NCI-H2196 treated with DMSO at 0.1 percent for 48 hours (cell line): ENCODE measurements at regions not wholly inside any gene's neighbourhood (a gene's known extent, or its start where the extent isn't known, plus 50 kb on each side); places are given as distances from the start of the nearest gene placed in this dataset.

ENCODE experiments used
- DNase-seq: peaks from one replicate; lab custom pipeline; 2025; ENCODE audit not compliant: unreplicated experiment; lab: John Stamatoyannopoulos, UW

DNA sequence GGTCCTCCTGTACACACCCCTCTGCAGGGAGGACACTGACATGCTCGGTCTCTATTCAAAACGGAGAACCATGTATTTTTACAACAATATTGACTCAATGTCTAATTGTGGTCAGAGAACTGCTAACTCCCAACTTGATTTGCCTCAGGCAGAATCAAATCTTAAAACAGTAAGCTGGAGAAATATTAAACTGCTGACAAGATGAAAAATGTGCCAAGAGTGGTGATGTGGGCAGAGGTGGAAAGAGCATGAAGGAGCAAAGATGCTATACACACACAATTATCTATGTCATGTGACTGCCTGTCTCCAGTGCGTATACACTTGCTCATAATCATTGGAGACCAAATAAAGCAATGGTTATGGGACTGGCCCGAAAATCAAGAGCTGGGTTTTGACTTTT, 556.1 kb upstream of the ZNF608 start:
- DNase-seq, result no peak

DNA sequence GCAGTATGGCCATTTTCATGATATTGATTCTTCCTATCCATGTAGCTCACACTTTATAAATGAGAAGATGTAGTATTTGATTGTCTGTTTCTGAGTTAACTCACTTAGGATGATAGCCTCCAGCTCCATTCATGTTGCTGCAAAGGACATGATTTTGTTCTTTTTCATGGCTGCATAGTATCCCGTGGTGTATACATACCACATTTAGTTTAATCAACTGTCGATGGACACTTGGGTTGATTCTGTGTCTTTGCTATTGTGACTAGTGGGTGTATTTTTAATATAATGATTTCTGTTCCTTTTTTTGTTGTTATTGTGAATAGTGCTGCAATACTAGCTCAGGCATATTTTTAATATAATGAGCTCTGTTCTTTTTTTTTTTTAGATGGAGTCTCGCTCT, 560.3 kb upstream of the ZNF608 start:
- no peak for DNase-seq

DNA sequence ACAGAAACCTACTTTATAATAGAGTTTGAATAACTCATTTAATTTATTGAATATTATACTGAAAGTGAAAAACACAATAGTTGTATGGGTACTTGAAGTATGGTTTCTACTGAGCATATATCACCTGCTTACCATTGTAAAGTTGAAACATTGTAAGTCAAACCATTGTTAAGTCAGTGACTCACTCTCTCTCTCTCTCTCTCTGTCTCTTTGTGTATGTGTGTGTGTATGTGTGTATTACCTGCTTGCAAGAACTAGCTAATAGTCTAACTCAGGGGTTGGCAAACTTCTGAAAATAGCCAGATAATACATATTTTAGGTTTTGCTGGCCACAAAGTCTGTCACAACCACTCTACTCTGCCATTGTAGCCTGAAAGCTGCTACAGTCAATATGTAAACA, 564.3 kb upstream of the ZNF608 start:
- no peak for DNase-seq

DNA sequence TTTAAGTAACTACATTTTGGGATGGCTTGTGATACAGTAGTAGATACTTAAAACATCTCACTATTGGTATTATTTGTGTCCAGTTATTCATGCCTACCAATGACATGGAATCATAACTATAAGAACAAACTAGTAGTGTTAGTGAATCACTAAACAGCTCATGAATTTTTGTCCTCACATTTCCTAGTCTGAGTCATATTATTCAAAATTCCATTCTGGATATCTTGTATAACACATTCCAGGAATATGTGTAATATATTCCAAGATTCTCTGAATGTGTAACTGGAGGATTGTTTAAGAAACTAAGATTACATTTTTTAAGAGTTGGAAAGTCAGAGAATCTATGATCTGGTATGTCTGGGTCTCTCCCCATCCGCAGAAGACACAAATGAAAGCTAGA, 565.3 kb upstream of the ZNF608 start:
- DNase-seq, result no peak

DNA sequence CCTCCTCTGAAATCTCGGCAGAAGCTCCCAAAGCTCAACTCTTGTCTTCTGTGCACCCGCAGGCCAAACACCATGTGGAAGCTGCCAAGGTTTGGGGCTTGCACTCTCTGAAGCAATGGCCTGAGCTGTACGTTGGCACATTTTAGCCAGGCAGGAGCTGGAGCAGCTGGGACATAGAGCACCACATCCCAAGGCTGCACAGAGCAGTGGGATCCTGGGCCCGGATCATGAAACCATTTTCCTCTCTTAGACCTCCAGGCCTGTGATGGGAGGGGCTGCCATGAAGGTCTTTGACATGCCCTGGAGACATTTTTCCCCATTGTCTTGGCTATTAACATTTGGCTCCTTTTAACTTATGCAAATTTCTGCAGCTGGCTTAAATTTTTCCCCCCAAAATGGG, 567.1 kb upstream of the ZNF608 start:
- DNase-seq, result no peak

DNA sequence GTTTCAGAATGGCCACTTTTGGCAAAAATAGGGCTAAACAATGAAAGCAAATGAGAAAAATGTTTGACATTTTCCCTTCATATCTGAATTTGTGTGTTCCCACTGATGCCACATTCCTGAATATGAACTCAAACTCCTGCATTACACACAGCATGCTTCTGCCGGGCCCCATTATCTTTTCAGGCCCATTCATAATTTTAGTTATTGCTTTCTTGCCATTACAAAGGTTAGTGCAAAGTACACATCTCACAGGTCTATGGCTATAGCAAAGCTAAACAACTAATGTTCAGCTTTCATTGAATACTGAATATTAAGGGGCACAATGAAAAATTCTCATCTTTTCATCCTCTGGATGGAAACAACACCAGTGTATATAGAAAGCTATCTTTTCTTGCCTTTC, 568.9 kb upstream of the ZNF608 start:
- DNase-seq, result no peak

DNA sequence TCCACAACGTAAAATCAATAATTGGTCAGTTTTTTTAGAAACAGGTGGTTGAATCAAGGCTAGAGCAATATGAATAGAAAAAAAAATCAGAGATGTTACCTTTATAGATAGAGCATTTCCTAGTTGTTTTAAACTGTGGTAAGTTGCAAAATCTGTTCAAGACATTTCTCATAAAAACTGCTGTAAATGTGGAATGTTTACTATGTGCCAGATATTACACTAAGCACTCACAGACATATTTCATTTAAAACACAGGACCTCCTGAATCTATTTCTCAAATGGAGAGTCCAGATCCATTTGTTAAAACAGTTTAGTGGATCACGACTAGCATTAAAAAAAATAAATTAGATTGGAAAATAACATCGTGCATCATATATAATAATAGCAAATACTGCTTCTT, 570.0 kb upstream of the ZNF608 start:
- DNase-seq, result no peak

DNA sequence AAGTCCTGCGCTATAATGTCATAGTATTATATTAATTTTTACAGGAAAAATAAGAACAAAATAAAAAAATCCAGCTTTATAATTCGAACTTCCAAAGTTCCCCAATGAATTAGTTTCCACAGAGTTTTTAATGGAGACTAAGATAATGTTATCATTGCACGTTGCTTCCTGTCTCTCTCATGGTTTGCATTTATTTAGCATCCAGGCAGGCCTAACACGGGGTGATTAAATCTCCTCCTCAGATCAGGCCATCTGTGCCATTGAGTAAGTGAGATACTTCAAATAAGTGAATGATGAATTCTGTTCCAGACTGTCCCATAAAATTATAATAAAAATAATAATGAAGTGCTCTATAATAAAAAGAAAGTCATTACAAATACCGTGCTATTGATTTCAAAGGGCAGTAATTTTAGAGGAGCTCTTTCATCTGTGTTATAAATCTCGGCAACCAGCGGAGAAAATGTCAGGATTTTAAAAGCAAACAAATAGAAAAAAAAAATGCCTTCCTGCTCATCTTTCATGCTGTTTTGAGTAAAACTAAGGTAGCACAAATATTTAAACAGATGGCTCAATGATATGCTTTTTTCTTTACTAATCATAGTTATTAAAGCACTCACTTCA, 570.6 kb upstream of the ZNF608 start:
- peak; percentile 97 for DNase-seq

DNA sequence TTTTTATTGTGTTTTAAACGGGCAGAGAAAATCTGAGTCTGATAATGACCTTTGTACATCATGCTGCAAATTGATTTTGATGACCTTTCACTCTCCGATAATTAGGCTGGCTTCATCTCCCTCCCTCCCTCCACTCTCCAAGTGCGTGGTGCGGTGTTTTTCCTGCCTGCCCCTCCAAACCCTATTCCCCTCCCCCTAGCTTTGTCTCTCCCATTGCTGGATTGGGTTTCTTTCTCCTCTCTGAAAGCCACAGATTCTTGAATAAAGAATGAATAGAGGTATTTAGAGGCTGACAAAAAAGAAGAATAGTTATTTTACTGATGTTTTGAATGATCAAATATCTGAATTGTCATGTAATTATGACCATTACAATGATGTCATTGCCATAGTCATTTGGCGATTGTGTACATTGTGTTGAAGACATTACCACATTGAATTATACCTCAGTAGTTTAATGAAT, 571.1 kb upstream of the ZNF608 start:
- peak; percentile 97 for DNase-seq

DNA sequence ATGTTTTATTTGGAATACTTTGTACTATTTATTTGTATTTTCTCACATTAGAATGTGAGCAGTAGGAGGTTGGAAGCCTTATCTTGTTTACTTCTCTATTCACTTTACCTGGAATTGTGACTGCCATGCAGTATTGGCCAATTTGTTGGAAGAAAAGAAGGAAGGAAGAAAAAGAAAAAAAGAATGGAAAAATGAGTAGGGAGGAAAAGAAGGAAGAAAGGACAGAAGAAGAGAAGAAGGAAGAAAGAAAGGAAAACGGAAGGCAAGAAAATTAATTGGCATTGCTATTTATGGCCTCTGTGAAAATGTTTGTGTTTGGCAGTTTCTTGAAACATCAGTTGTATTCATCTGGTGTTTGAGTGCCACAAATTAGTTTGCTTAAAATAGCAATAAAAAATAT, 575.2 kb upstream of the ZNF608 start:
- no peak for DNase-seq

DNA sequence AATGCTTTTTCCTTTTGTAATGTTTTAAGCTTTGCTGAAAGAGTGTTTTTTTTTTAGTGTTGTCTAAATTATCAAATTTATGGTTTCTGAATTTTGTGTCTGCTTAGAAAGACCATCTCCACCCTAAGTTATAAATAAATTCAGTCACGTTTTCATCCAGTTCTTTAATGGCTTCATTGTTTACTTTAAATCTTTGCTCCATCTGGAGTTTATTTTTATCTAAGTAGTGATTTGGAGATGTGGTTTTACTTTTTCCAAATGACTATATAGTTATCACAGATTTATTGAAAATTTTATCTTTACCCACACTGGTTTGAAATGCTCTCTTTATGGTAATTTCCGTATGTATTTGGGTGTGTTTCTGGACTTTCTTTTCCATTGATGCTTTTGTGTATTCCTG, 577.2 kb upstream of the ZNF608 start:
- no peak for DNase-seq

DNA sequence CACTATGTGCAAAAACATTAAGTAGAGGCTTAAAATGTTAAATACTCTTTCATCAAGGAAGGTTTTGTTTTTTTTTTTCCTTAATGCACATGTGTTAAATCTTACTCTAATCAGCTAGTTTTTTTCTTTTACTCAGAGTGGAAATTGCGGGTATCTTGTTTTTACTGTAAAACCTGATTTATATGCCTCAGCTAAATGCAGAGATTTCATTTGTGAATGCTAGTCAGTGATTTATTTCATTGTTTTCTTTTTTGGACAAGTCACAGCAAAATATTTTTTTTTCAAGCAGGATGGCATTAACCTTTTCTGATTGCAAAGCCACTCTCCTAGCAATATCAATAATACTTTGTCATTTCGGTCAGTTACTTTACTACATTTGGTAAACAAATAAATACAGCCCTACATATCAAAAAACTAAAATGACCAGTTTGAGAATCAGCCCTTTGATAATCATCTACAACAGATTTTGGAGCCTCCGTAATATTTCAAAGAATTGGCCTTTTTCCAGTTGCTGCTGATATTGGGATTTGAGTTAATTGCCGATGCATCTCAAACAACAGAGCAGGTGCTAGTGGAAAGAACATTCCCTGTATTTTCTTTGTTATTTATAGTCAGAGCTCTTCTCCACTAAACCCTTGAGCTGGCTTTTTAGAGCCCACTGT, 579.2 kb upstream of the ZNF608 start:
- DNase-seq, result no peak

DNA sequence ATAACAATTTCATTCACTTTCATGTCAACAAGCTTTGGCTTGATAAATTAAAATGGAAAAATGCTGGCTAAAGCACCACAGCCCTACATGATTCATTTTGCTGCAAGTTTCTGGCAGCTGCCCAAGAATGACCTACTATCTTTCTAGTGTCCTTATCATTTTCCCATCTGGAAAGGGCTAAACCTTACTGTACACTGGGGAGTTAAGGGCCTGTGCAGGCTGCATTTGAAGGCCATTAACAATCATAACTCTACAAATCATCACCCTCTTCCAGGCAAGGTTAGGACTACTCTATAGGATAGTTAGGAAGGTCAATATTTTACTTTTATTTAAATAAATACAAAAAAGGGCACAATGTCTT, 579.7 kb upstream of the ZNF608 start:
- DNase-seq, result peak; percentile 71

DNA sequence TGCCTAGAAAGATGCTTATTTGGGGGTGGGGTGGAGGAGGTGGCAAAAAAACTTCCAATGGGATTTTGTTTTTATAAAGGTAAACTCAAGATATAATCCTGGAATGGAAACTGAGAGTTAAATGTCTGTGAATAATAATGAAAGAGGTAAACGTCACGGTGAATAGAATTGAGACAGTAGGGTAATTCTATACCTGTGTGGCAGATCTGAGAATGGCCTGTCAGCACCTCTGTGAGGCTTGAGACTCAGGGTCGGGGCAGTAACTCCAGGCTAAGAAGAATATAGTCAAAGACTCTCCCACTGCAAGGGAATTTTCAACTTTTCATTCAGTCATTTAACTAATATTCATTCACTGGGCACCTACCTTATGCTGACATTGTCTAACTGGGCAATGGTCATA, 581.2 kb upstream of the ZNF608 start:
- no peak for DNase-seq

DNA sequence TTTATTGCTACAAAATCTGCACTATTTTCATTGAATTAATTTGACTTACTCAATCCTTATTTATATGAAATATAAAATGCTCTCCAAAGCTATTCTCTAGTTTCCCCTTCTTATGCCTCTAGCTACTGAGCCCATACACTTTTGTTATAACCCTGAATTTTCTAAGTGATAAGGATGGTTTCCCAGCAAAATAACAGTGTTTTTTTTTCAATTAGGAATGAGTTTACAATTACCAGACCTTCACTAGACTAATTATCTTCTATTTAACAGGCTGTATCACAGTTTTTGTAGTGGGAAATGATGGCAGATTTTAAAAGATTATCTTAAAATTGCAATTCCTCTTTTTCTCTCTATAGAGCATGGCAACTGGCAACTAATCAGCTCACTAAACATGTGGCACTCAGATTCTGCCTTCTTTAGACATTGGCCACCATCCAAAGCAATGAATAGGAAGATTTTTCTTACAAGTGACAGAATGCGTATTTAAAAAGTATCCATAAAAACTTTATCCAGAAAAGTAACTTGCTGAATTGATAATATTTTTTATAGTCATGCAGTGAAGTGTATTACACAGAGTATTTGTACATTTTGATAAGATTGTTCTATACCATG, 585.7 kb upstream of the ZNF608 start:
- DNase-seq, result no peak

DNA sequence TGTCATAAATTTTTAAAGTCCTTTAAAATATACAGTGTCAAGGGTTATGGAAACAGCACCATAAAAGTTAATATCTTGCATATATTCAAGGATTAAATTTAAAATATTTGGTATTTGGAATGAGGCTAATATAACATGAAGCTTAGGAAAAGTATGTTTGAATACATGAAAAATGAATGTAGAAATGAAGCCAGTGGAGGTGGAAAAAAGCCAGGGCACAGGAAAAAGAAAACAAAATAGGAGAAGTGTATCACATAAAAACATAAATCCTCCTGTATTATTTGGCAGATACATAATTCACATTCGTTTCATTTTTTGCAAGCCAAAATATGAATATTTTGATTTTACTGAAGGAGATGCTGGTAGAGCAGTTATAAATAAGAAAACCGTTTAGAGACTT, 587.0 kb upstream of the ZNF608 start:
- DNase-seq, result no peak

DNA sequence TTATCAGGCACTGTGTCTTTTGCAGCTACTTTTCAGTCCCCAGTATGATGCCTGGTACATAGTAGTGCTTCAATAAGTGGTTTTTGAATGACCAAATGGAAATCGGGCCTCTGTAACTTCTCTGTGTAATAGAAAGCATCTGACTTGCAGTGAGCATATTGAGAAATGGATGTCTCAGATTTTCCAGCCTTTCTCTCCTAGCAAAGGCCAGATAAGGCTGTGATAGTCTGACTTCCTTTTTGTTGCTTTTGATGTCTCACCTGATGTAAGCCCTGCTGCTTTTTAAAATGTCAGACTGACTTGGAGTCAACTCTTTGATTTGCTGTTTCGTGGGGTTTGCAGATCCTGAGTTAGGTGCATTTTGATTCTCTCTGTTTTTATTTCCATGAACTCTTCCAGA, 590.0 kb upstream of the ZNF608 start:
- no peak for DNase-seq

DNA sequence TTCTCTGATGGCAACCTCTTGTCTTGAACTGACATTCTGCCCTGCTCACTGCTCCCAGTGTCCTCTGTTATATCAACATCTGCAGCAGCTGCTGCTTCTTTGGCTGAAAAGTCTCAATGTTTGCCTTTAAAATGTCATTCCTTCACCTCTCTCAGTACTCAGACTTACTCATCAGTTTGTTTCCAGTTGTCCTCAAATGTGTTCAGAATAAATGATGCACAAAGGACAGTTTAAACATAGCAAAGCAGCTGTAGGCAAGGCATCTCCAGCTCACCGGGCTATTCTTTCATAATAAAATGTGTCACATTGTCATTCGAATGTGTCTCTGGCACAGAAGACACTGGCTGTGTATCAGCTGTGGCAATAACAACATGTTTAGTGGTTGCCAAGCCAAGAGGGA, 590.9 kb upstream of the ZNF608 start:
- DNase-seq, result no peak

DNA sequence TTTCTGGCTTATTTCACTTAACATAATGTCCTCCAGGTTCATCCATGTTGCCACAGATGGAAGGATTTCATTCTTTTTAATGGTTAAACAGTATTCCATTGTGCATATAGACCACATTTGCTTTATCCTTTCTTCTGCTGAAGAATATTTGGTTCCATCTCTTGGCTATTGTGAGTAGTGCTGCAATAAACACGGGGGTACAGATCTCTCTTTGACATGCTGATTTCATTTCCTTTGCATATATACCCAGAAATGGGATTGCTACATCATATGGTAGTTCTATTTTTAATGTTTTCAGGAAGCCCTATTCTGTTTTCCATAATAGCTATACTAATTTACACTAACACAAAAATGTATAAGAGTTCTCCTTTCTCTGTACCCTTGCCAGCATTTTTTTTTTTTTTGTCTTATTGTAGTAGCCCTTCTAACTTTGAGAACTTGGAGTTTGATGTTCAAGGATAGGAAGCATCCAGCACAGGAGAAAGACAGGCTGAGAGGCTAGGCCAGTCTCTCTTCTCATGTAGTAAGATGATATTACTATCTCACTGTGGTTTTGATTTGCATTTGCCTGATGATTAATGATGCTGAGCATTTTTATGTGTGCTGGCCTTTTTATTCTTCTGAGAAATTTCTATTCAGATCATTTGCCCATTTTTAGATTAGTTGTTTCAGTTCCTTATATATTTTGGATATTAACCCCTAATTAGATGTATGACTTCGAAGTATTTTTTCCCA, 592.2 kb upstream of the ZNF608 start:
- no peak for DNase-seq

DNA sequence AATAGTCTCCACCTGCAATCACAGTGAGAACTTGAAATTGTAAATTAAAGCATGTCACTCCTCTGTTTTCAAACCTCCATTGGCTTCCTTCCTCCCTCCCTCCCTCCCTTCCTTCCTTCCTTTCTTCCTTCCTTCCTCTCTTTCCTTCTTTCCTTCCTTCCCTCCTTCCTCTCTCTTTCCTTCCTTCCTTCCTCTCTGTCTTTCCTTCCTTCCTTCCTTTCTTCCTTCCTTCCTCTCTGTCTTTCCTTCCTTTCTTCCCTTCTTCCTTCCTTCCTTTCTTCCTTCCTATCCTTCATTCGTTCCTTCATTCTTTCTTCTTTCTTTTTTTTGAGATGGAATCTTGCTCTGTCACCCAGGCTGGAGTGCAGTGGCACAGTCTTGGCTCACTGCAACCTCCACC, 595.0 kb upstream of the ZNF608 start:
- no peak for DNase-seq

DNA sequence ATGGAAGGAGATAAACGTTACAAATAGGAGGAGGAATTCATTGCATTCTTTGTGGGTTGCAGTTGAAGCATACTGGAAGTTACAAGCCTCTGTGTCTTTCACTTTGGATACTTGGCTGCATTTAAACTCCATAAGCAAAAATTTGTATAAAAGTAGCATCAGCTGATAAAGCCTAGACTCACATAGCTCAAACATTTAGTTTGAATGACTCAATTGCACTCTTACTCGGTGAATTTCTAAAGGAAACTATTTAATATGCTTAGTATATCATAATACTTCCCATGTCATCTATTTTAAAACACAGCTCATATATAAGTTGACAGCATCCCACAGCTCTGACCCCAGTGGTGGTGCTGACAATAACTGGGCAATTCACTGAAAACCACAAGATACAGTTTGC, 596.6 kb upstream of the ZNF608 start:
- DNase-seq, result no peak

DNA sequence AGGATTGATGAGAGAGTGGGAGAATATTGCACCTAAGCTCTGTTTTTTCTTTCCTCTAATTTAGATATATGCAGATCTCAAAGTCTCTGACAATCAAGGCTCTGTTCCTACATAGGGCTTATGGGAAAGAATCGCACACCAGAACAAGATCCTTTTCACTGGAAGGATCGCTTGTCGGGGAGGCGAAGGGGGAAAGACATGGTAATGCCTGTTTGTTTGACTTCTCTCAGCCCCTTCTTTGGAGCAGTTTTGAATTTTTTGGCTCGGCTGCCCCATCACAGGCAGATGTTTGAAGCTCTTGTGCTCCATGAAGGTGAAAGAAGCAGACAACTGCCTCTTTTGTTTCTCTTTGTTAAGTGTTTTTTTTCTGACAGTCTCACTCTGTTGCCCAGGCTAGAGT, 599.9 kb upstream of the ZNF608 start:
- no peak for DNase-seq
